SK-N-SH (cell line): ENCODE measurements at regions not wholly inside any gene's neighbourhood (a gene's known extent, or its start where the extent isn't known, plus 50 kb on each side); places are given as distances from the start of the nearest gene placed in this dataset.

Experiments used
- CTCF ChIA-PET: fragments of 300-600, 350-600 bp; formaldehyde crosslinking; extraction: SDS; loops from one replicate; lab custom pipeline; 2021; lab: Yijun Ruan, JAX
- POLR2A ChIA-PET: fragments of 350-600 bp; sonication (Branson Sonifier 250); formaldehyde crosslinking; extraction: SDS; loops from one replicate; lab custom pipeline; 2020; ENCODE audit warnings: antibody characterized with exemption, inconsistent platforms; lab: Yijun Ruan, JAX
- DNase-seq: peaks from one replicate; pipeline ENCODE4 v3.0.0; 2012
- H2AFZ ChIP-seq: fragments of 200-600 bp; sonication (generic); 2 replicates; pipeline ENCODE4 v1.8.1; 2016; ENCODE audit warnings: antibody characterized with exemption, mild to moderate bottlenecking, low read depth
- H3F3A ChIP-seq: fragments of 200-600 bp; sonication (generic); replicated peaks from 2 replicates; pipeline ENCODE3; 2016; ENCODE audit warnings: antibody characterized with exemption, mild to moderate bottlenecking; ENCODE audit not compliant: insufficient read depth
- H3K27ac ChIP-seq, 2 experiments: fragments of 200-500 bp in 1 of 2; fragments of 200-600 bp in 1 of 2; sonication (Bioruptor generic) in 1 of 2; sonication (generic), shearing (Covaris generic) in 1 of 2; 2 replicates each; pipeline versions ENCODE4 v1.5.1 to v1.6.1; 2014 to 2016; ENCODE audit warnings: low read depth in 2 of 2, inconsistent platforms in 1 of 2, low read length in 1 of 2, mild to moderate bottlenecking in 1 of 2, mixed read lengths in 1 of 2
- H3K27me3 ChIP-seq: fragments of 200-600 bp; sonication (generic), shearing (Covaris generic); 2 replicates; pipeline ENCODE4 v1.6.1; 2016; ENCODE audit warnings: mixed run types; ENCODE audit not compliant: insufficient read depth
- H3K36me3 ChIP-seq, 2 experiments: fragments of 200-500 bp in 1 of 2; fragments of 200-600 bp in 1 of 2; sonication (Bioruptor generic) in 1 of 2; sonication (generic) in 1 of 2; replicated peaks in 1 of 2; 2 replicates each; pipeline versions ENCODE3 to v1.5.1; 2014 to 2016; ENCODE audit warnings: low read length in 1 of 2, mild to moderate bottlenecking in 1 of 2; ENCODE audit not compliant: insufficient read depth in 2 of 2, control insufficient read depth in 1 of 2
- H3K4me1 ChIP-seq, 2 experiments: fragments of 200-500 bp in 1 of 2; fragments of 200-600 bp in 1 of 2; sonication (Bioruptor generic) in 1 of 2; sonication (generic), shearing (Covaris generic) in 1 of 2; 2 replicates each; pipeline versions ENCODE4 v1.5.1 to v1.6.1; 2014 to 2016; ENCODE audit warnings: low read depth in 1 of 2, low read length in 1 of 2, mixed run types in 1 of 2; ENCODE audit not compliant: insufficient read depth in 2 of 2, control insufficient read depth in 1 of 2
- H3K4me2 ChIP-seq: fragments of 200-600 bp; sonication (generic), shearing (Covaris generic); 2 replicates; pipeline ENCODE4 v1.6.1; 2017; ENCODE audit warnings: mixed run types
- H3K4me3 ChIP-seq, 2 experiments: fragments of 200-500 bp in 1 of 2; fragments of 200-600 bp in 1 of 2; sonication (Bioruptor generic) in 1 of 2; sonication (generic), shearing (Covaris generic) in 1 of 2; 2 replicates each; pipeline versions ENCODE4 v1.5.1 to v1.8.1; 2014 to 2016; ENCODE audit warnings: low read depth in 2 of 2, inconsistent platforms in 1 of 2, low read length in 1 of 2, mild to moderate bottlenecking in 1 of 2, mixed read lengths in 1 of 2, moderate library complexity in 1 of 2
- H3K79me2 ChIP-seq: fragments of 200-600 bp; sonication (generic); 2 replicates; pipeline ENCODE4 v1.8.1; 2017; ENCODE audit warnings: mild to moderate bottlenecking; ENCODE audit not compliant: insufficient read depth
- H3K9ac ChIP-seq: fragments of 200-600 bp; sonication (generic); 2 replicates; pipeline ENCODE4 v1.6.1; 2017; ENCODE audit warnings: mixed run types
- H3K9me2 ChIP-seq: fragments of 200-600 bp; sonication (generic); 2 replicates; pipeline ENCODE4 v1.6.1; 2017; ENCODE audit warnings: mixed run types
- H3K9me3 ChIP-seq: fragments of 200-600 bp; sonication (generic); 2 replicates; pipeline ENCODE4 v1.6.1; 2017; ENCODE audit warnings: mixed run types, mild to moderate bottlenecking, moderate library complexity
- H4K20me1 ChIP-seq: fragments of 200-600 bp; sonication (generic); 2 replicates; pipeline ENCODE4 v1.6.1; 2017; ENCODE audit warnings: mild to moderate bottlenecking, mixed run types; ENCODE audit not compliant: insufficient read depth
- CHD2 ChIP-seq: fragments of 150-350 bp; IDR thresholded peaks from 2 replicates; pipeline ENCODE4 v1.6.1; 2018; ENCODE audit warnings: low read length; ENCODE audit not compliant: partially characterized antibody
- CTCF ChIP-seq: fragments of 200-600 bp; sonication (generic); IDR thresholded peaks from 2 replicates; pipeline ENCODE4 v1.6.1; 2017; ENCODE audit warnings: antibody characterized with exemption, mild to moderate bottlenecking, moderate library complexity
- FOSL2 ChIP-seq: IDR thresholded peaks from 2 replicates; pipeline ENCODE4 v1.4.0; 2012; ENCODE audit warnings: low read depth, mild to moderate bottlenecking, moderate library complexity, borderline replicate concordance
- FOXM1 ChIP-seq: IDR thresholded peaks from 2 replicates; pipeline ENCODE4 v1.4.0; 2012; ENCODE audit warnings: low read depth, mild to moderate bottlenecking
- GABPA ChIP-seq: IDR thresholded peaks from 2 replicates; pipeline ENCODE4 v1.4.0; 2012; ENCODE audit warnings: low read depth, mild to moderate bottlenecking
- GATA2 ChIP-seq: sonication (generic); formaldehyde crosslinking; IDR thresholded peaks from 2 replicates; pipeline ENCODE4 v1.5.0; 2020; ENCODE audit warnings: mild to moderate bottlenecking, missing genetic modification reagents
- MEF2A ChIP-seq: IDR thresholded peaks from 2 replicates; pipeline ENCODE4 v1.4.0; 2012; ENCODE audit warnings: low read depth, borderline replicate concordance
- NFIC ChIP-seq: IDR thresholded peaks from 2 replicates; pipeline ENCODE4 v1.4.0; 2012; ENCODE audit warnings: borderline replicate concordance
- RXRA ChIP-seq: IDR thresholded peaks from 2 replicates; pipeline ENCODE4 v1.4.0; 2012; ENCODE audit warnings: low read depth, mild to moderate bottlenecking, borderline replicate concordance
- SIN3A ChIP-seq: IDR thresholded peaks from 2 replicates; pipeline ENCODE4 v1.6.1; 2012; ENCODE audit warnings: low read depth, mild to moderate bottlenecking, low read length, moderate library complexity, borderline replicate concordance
- TCF12 ChIP-seq: IDR thresholded peaks from 2 replicates; pipeline ENCODE4 v1.4.0; 2012
- TEAD4 ChIP-seq: IDR thresholded peaks from 2 replicates; pipeline ENCODE4 v1.4.0; 2012; ENCODE audit warnings: mild to moderate bottlenecking, borderline replicate concordance; ENCODE audit not compliant: insufficient read depth
- USF1 ChIP-seq: IDR thresholded peaks from 2 replicates; pipeline ENCODE4 v1.4.0; 2012; ENCODE audit warnings: low read depth, borderline replicate concordance
- USF2 ChIP-seq: fragments of 150-350 bp; IDR thresholded peaks from 2 replicates; pipeline ENCODE4 v1.6.1; 2017; ENCODE audit warnings: antibody characterized with exemption, low read length, low read depth, borderline replicate concordance
- WGBS: methylation state at CpG from one replicate; pipeline ENCODE4 v1.1.6; 2017; ENCODE audit warnings: low lambda C conversion rate; 5-methylcytosine and 5-hydroxymethylcytosine counted together

- POLR2A ChIA-PET, result no interaction called here
- no peak overlapping the region for H2AFZ ChIP-seq
- no peaks in the 10 kb centered on the region for H3K36me3 ChIP-seq
- no peaks in the 10 kb centered on the region for H3K9me2 ChIP-seq
- no peaks in the 10 kb centered on the region for H3F3A ChIP-seq
- WGBS, result 28% methylated on average over 3 of the region's 4 CpGs
- CTCF ChIA-PET, result no interaction called here
- H3K4me1 ChIP-seq, result no peaks in the 10 kb centered on the region
- no peak overlapping the region for H3K27ac ChIP-seq
- no peak for TF ChIP-seq USF1
- no peak for TF ChIP-seq CTCF
- no peak for TF ChIP-seq TCF12
- no peak for TF ChIP-seq TEAD4
- no peak for TF ChIP-seq GABPA
- TF ChIP-seq GATA2 (CRISPR knock-in tag), result no peak
- TF ChIP-seq FOSL2, result no peak
- TF ChIP-seq SIN3A, result no peak
- TF ChIP-seq NFIC, result no peak
- TF ChIP-seq RXRA, result no peak
- no peak for TF ChIP-seq MEF2A
- TF ChIP-seq FOXM1, result no peak
- no peak for TF ChIP-seq CHD2
- TF ChIP-seq USF2, result no peak
- H3K4me2 ChIP-seq, result no peak overlapping the region
- H3K79me2 ChIP-seq, result no peaks in the 10 kb centered on the region
- no peak overlapping the region for H3K4me3 ChIP-seq
- H3K27me3 ChIP-seq, result no peaks in the 10 kb centered on the region
- no peak for DNase-seq
- H3K9ac ChIP-seq, result no peak overlapping the region
- no peaks in the 10 kb centered on the region for H4K20me1 ChIP-seq
- H3K9me3 ChIP-seq, result no peaks in the 10 kb centered on the region
Measured at GRCh38 chr10:109593682-109594081, 329.6 kb downstream of the XPNPEP1 start.

- H3K4me2 ChIP-seq, result no peak overlapping the region
- 16% methylated on average over 3 of the region's 3 CpGs for WGBS
- POLR2A ChIA-PET, result no interaction called here
Measured at GRCh38 chr10:109592391-109592790, 330.9 kb downstream of the XPNPEP1 start.

More at GRCh38 chr10:109592391-109592790, 330.9 kb downstream of the XPNPEP1 start:
- no peak overlapping the region for H3K9ac ChIP-seq
- no peaks in the 10 kb centered on the region for H3K36me3 ChIP-seq
- no peaks in the 10 kb centered on the region for H3K9me3 ChIP-seq
- CTCF ChIA-PET, result no interaction called here
- no peaks in the 10 kb centered on the region for H3K9me2 ChIP-seq
- no peaks in the 10 kb centered on the region for H3K4me1 ChIP-seq
- no peak overlapping the region for H2AFZ ChIP-seq
- TF ChIP-seq FOXM1, result no peak
- H3K27ac ChIP-seq, result no peak overlapping the region
- no peaks in the 10 kb centered on the region for H3F3A ChIP-seq
- no peak overlapping the region for H3K4me3 ChIP-seq
- no peaks in the 10 kb centered on the region for H3K27me3 ChIP-seq
- H3K79me2 ChIP-seq, result no peaks in the 10 kb centered on the region
- no peak for DNase-seq
- no peaks in the 10 kb centered on the region for H4K20me1 ChIP-seq
